GM12875 (cell line): ENCODE measurements at regions not wholly inside any gene's neighbourhood (a gene's known extent, or its start where the extent isn't known, plus 50 kb on each side); places are given as distances from the start of the nearest gene placed in this dataset.

ENCODE experiments used
- H3K4me3 ChIP-seq: one replicate; pipeline ENCODE4 v1.5.1; 2011; ENCODE audit warnings: low read depth, low read length, control low read depth
- CTCF ChIP-seq: IDR thresholded peaks from 2 replicates; pipeline ENCODE4 v1.5.1; 2011; ENCODE audit warnings: low read depth, mild to moderate bottlenecking, control low read depth, inconsistent platforms, low read length, moderate library complexity, borderline replicate concordance; ENCODE audit not compliant: insufficient read depth

DNA sequence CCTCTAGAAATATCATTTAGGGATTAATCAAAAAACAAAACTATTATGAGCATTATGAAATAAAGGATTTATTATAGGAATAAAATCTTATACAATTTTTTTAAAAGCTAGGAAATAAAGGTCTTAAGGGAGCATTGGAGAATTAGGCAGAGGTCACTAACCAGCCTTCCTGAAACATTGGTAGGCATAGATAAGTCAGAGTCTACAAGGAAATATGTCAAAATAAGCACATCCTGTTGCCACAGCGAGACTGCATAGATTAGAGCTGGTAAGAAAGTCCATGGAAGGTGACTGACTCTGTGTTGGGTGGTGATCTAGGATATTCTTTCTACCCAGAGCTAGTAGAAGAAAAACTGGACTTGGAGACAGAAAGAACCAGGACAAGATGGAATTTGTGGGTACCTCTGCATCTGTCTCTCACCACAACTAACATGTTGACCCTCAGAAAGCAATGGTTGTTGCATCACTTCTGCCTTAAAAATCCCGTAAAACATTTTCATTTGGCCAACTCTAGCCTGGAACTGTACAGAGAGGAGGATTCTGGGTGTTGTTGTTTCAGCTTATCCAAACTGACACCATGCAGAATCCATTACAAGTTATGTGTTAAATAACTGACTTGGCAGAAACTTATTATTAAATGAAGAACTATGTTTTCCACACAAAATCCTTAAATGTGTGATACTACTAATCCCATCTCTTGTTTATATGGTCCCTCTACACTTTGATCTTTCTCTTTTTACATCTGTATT is 77.1 kb downstream of the FBXO5 start:
- no peak for TF ChIP-seq CTCF
- H3K4me3 ChIP-seq: no peak overlapping the region

- no peak overlapping the region for H3K4me3 ChIP-seq
These were observed 73.6 kb downstream of the FBXO5 start for GRCh38 chr6:152909241-152909640.

GRCh38 chr6:152916035-152916434 is 66.8 kb downstream of the FBXO5 start:
- H3K4me3 ChIP-seq: no peak overlapping the region
- no peak for TF ChIP-seq CTCF

More at GRCh38 chr6:152909241-152909640, 73.6 kb downstream of the FBXO5 start:
- TF ChIP-seq CTCF: no peak

DNA sequence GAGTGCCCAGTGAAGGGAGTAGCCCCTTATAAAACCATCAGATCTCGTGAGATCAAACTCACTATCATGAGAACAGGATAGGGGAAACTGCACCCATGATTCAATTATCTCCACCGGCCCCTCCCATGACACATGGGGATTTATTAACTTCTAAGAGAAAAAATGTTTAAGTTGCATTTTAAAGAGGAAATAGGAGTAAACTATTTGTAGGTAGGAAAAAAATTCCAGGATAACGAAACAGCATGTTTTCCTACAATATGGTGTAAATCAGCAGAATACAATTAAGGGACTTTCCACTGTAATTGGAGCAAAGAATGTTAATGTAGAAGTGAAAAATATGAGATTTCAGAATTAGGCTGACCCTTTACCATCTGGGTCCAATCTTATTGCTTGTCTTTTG is 63.9 kb downstream of the FBXO5 start:
- TF ChIP-seq CTCF: no peak
- no peak overlapping the region for H3K4me3 ChIP-seq

DNA sequence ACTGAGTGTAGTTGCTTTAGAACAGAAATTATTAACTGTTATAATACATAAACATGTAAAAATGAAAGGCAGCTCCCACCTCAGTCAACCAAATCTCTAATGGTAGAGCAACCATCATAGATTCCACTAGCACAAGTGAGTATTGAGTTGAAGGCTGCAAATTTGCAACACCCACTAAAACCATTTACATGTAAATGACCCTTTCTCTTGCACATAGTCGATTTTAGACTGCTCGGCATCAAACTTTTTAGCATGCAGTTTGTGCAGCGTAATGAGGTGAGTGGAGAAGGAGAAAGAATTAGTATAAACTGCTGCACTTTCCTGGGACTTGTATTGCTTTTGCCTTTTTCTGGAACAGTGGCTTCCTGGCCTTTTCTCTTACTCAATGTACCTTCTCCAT is 62.8 kb downstream of the FBXO5 start:
- no peak for TF ChIP-seq CTCF
- no peak overlapping the region for H3K4me3 ChIP-seq
